GM12878 (cell line): ENCODE measurements at regions not wholly inside any gene's neighbourhood (a gene's known extent, or its start where the extent isn't known, plus 50 kb on each side); places are given as distances from the start of the nearest gene placed in this dataset.

Experiments used
- BCL11A ChIP-seq: IDR thresholded peaks from 2 replicates; pipeline ENCODE4 v1.6.1; 2011; ENCODE audit warnings: low read depth, low read length
- CTCF ChIP-seq, 3 experiments: IDR thresholded peaks in 2 of 3; conservative IDR thresholded peaks in 1 of 3; 2 replicates each; pipeline ENCODE4 v1.5.1; 2011; ENCODE audit warnings: low read depth in 3 of 3, low read length in 3 of 3, mild to moderate bottlenecking in 3 of 3, control low read depth in 2 of 3, moderate library complexity in 2 of 3, inconsistent platforms in 1 of 3, mixed read lengths in 1 of 3; ENCODE audit not compliant: control insufficient read depth in 2 of 3, insufficient read depth in 1 of 3; ENCODE audit errors: extremely low read depth in 1 of 3
- EZH2 ChIP-seq: IDR thresholded peaks from 2 replicates; pipeline ENCODE4 v1.6.1; 2012; ENCODE audit warnings: low read depth, mild to moderate bottlenecking, control low read depth, inconsistent platforms, low read length, borderline replicate concordance; ENCODE audit not compliant: control insufficient read depth
- GABPA ChIP-seq: IDR thresholded peaks from 2 replicates; pipeline ENCODE4 v1.6.1; 2014; ENCODE audit warnings: antibody characterized with exemption, low read depth, mild to moderate bottlenecking, inconsistent platforms
- IRF3 ChIP-seq: fragments of 450-650 bp; IDR thresholded peaks from 2 replicates; pipeline ENCODE4 v1.6.1; 2014; ENCODE audit warnings: mild to moderate bottlenecking
- POLR2A ChIP-seq: IDR thresholded peaks from 2 replicates; pipeline ENCODE4 v1.6.1; 2011; ENCODE audit warnings: low read depth, mild to moderate bottlenecking, low read length
- RCOR1 ChIP-seq: conservative IDR thresholded peaks from 2 replicates; pipeline ENCODE4 v1.6.1; 2012; ENCODE audit warnings: low read depth, low read length, improper control_type of control experiment
- RFX5 ChIP-seq: IDR thresholded peaks from 2 replicates; pipeline ENCODE4 v1.6.1; 2011; ENCODE audit warnings: low read depth, low read length, improper control_type of control experiment
- SUZ12 ChIP-seq: fragments of 200-600 bp; sonication (generic); IDR thresholded peaks from one replicate; pipeline ENCODE4 v1.6.1; 2018; ENCODE audit warnings: antibody characterized with exemption, mild to moderate bottlenecking; ENCODE audit not compliant: unreplicated experiment
- TF ChIP-seq, protein P1 (sequence below): IDR thresholded peaks from 2 replicates; pipeline ENCODE4 v1.6.1; 2012; ENCODE audit warnings: low read length, inconsistent platforms
- TF ChIP-seq, protein P2 (sequence below): fragments of 450-650 bp; IDR thresholded peaks from 2 replicates; pipeline ENCODE4 v1.6.1; 2017; ENCODE audit warnings: antibody characterized with exemption, mild to moderate bottlenecking, moderate library complexity

DNA sequence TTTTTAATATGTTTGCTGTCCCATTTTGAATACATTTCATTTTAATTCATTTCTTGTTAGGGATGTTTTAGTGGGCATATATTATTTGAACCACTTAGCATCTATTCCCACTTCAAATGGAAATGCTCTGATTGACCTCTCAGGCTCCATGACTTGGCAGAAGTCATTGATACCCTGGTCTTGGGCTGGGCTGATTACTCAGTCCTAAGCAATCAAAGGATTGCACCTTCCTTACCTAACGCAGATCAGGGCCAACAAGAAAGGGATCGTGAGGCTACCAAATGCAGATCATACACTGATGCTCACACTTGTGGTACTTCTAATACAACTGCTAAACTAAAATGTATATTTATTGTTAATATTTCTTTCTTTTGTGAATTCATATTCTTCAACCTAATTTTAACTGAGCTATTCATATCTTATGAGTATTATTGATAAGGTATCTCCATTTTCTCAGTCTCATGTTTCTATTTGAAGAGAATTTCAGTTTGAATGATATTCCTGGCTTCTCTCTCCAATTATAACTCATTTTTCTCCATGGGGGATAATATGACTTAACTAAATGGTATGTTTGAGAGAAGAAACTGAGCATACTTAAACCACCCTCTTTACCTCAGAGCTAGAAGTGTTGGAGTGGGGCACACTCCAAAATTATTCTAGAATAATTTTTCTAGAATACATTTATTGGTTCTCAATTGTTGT, 615.5 kb upstream of the ADAMTS5 start:
- TF ChIP-seq BCL11A (no peak), POLR2A (no peak), CTCF (IDR thresholded peaks at IDR 0.05 in 2 of 3, conservative IDR thresholded peaks at IDR 0.05 in 1 of 3; ENCODE audit: control insufficient read depth in 2 of 3, extremely low read depth in 1 of 3, insufficient read depth in 1 of 3, low read depth in 3 of 3, low read length in 3 of 3) (no peak), GABPA (no peak), RFX5 (no peak), IRF3 (no peak), RCOR1 (no peak), EZH2 (no peak), SUZ12 (no peak)
- TF ChIP-seq, protein P1, sequence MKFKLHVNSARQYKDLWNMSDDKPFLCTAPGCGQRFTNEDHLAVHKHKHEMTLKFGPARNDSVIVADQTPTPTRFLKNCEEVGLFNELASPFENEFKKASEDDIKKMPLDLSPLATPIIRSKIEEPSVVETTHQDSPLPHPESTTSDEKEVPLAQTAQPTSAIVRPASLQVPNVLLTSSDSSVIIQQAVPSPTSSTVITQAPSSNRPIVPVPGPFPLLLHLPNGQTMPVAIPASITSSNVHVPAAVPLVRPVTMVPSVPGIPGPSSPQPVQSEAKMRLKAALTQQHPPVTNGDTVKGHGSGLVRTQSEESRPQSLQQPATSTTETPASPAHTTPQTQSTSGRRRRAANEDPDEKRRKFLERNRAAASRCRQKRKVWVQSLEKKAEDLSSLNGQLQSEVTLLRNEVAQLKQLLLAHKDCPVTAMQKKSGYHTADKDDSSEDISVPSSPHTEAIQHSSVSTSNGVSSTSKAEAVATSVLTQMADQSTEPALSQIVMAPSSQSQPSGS: no peak
- TF ChIP-seq, protein P2, sequence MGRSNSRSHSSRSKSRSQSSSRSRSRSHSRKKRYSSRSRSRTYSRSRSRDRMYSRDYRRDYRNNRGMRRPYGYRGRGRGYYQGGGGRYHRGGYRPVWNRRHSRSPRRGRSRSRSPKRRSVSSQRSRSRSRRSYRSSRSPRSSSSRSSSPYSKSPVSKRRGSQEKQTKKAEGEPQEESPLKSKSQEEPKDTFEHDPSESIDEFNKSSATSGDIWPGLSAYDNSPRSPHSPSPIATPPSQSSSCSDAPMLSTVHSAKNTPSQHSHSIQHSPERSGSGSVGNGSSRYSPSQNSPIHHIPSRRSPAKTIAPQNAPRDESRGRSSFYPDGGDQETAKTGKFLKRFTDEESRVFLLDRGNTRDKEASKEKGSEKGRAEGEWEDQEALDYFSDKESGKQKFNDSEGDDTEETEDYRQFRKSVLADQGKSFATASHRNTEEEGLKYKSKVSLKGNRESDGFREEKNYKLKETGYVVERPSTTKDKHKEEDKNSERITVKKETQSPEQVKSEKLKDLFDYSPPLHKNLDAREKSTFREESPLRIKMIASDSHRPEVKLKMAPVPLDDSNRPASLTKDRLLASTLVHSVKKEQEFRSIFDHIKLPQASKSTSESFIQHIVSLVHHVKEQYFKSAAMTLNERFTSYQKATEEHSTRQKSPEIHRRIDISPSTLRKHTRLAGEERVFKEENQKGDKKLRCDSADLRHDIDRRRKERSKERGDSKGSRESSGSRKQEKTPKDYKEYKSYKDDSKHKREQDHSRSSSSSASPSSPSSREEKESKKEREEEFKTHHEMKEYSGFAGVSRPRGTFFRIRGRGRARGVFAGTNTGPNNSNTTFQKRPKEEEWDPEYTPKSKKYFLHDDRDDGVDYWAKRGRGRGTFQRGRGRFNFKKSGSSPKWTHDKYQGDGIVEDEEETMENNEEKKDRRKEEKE: no peak
